SKM-1 (cell line): ENCODE measurements at regions not wholly inside any gene's neighbourhood (a gene's known extent, or its start where the extent isn't known, plus 50 kb on each side); places are given as distances from the start of the nearest gene placed in this dataset.

Experiments used
- DNase-seq: peaks from one replicate; lab custom pipeline; 2025; ENCODE audit not compliant: unreplicated experiment; lab: John Stamatoyannopoulos, UW

DNA sequence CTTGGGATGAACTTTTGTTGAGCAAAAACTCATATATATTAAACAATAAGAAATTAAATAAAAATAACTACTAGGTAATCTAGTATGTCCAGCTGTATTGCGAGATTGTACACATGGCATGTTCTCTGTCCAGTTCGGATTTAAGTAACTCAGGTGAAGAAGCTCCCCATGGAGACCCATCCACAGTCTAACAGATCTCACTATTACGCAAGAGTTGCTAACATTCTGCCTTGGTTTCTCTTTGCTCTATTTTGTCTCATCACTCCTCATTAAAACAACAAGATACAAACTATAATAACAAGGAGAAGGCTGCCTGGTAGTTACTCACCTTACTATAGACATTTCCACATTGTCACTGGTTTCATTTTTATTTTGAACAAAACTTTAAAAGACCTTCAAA, 1372.3 kb upstream of the CELF2 start:
- no peak for DNase-seq

GRCh38 chr10:9645928-9646600, 1371.6 kb upstream of the CELF2 start:
- no peak for DNase-seq

DNA sequence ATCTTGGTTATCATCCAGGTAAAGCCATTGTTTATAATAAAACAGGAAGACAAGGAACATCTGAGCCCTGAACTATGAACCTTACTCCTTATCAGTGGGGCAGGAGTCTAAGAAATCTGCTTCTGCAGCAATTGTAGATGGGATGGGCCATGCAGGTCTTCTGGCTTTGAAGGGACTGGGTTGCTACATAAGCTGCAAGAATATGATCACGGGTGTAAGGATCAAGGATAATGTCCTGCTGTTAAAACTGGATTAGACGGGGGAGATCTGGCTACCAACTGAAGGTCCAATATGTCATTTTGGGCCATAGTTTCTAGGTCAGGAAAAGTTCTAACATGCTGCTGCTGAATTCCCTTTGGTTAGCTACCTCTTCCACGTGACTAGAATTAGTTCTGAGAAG, 1363.4 kb upstream of the CELF2 start:
- no peak for DNase-seq

GRCh38 chr10:9656386-9656785, 1361.3 kb upstream of the CELF2 start:
- no peak for DNase-seq

- DNase-seq = no peak
Observed at GRCh38 chr10:9656996-9657395, 1360.7 kb upstream of the CELF2 start.

DNA sequence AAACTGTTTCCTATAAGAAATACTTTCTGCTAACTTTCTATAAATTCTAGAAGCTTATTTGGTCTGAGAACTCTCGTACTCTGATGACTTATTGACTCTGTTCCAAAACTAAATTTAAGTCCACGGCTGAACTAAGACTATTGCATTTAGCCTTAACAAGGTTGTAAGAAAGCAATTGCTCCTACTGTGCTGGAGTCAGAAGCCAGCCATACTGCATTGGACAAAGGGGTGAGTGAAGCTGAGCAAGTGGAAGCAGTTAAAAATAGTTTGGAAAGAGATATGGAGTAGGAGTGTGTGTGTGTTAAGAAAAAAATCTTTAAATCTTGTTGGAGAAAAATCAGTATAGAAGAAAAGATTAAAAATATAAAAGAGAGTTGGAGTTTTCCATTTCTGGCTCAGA, 1360.1 kb upstream of the CELF2 start:
- no peak for DNase-seq

DNA sequence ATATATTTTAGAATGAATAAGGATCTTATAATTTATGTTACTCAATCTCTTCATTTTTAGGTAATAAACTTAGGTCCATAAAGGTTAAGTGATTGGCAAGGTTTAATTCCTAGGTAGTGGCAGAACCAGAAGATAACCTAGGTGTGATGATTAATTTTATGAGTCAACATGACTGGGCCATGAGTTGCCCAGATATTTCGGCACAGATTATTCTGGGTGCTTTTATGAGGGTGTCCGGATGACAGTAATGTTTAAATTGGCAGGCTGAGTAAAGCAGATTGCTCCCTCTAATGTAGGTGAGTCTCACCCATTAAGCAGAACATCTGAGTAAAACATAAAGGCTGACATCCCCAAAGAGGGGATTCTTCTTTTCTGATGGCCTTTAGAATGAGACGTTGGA, 1349.3 kb upstream of the CELF2 start:
- no peak for DNase-seq

DNA sequence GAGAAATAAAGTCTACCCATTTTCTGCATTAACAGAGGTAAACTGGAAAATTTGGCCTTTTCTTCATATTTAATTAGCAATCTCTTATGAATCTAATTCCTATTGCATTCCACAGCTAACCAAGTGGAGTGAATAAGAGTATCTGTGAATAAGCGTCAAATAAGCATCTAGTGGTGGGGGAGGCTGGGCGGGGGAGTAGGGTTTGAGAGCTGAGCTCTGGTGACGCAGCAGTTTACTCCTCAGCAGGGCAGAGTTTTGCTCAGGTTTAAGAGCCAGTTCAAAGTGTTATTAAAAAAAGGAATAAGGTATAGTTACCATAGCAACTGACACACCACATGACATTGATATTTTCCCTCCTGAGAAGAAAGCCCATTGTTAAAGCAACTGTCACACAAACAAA, 1346.8 kb upstream of the CELF2 start:
- DNase-seq = no peak

GRCh38 chr10:9681655-9682054, 1336.0 kb upstream of the CELF2 start:
- no peak for DNase-seq

DNA sequence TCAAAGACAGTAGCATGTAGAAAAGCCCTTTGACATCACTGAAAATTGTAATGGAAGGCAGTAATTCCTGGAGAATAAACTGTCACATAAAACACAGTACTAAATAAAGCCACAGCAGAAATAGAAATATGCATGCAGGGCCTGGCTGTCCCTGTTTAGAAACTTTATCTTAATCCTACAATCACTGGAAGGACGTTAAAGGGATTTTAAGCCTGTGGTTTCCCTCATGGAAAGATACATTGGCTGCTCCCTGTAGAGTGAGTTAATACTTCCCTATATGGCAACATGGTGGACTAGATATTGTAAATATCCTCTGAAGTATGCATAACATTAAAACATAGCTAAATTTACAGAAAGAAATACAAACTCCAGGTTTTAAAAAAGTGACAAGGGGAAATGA, 1334.9 kb upstream of the CELF2 start:
- DNase-seq = no peak

GRCh38 chr10:9684186-9684585, 1333.5 kb upstream of the CELF2 start:
- no peak for DNase-seq

DNA sequence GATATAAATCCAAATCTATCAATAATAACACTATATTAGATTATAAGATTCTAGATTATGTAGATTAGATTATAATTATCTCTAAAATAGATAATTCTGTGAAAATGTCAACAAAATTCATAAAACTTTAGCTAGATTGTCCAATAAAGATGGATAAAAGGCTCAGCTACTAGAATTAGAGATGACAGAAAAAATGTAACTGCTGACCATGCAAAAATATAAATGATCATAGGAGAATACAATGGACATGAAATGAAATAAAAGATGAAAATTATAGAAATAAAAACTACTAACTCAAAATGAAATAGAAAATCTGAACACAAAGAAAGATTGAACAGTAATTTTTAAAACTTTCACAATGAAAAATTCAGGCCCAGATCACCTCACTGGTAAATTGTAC, 1332.1 kb upstream of the CELF2 start:
- DNase-seq = no peak

DNA sequence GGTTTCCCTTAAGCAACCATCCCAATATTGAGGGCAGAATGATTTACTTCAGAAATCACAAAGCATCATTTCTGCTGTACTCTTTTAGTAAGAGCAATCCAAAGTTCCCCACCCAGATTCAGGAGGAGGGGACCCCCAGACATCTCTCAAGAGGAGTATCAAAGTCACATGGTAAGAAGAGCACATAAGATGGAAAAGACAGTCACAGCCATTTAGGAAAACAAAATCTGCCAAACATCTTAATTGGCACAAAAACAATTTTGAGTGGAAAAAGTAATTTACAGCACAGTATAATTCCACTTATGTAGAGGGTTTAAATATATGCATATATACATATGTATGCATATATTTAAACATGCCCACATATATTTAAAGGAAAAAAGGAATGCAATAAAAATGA, 1329.0 kb upstream of the CELF2 start:
- no peak for DNase-seq

GRCh38 chr10:9707216-9707615, 1310.5 kb upstream of the CELF2 start:
- no peak for DNase-seq

DNA sequence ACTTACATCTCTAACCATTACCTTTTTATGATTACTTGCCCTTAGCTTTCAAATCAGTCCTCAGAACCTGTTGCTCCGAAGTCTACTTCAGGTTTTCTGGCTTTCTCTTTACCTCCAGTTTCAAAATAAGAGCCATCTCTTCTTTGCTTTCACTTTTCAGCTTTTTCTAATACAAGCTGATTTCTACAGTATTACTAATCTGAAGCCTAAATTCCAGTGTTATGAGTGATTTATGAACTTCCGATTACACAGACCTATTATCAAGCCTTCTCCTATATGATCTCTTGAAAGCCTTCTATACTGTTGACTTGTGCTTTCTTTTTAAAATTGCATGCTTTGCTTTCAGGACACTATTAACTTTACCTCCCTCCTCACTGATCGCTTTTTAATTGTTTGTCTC, 1307.8 kb upstream of the CELF2 start:
- no peak for DNase-seq

GRCh38 chr10:9712393-9712792, 1305.3 kb upstream of the CELF2 start:
- no peak for DNase-seq

- no peak for DNase-seq
Observed at GRCh38 chr10:9719246-9719645, 1298.4 kb upstream of the CELF2 start.

GRCh38 chr10:9733766-9734165, 1283.9 kb upstream of the CELF2 start:
- no peak for DNase-seq

- no peak for DNase-seq
Observed at GRCh38 chr10:9734218-9734617, 1283.5 kb upstream of the CELF2 start.

- no peak for DNase-seq
Observed at GRCh38 chr10:9735731-9736130, 1281.9 kb upstream of the CELF2 start.

GRCh38 chr10:9743639-9744038, 1274.0 kb upstream of the CELF2 start:
- DNase-seq = no peak

DNA sequence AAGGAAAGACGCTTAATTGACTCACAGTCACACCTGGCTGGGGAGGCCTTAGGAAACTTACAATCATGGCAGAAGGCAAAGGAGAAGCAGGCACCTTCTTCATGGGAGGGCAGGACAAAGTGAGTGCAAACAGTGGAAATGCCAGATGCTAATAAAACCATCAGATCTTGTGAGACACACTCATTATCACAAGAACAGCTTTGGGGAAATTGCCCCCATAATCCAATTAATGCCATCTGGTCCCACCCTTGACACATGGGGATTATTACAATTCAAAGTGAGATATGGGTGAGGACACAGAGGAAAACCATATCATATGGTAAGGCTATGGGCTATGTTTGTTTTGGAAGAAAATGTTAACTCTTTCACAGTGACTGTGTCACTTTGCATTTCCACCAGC, 1272.5 kb upstream of the CELF2 start:
- DNase-seq = no peak

- no peak for DNase-seq
Observed at GRCh38 chr10:9757176-9757575, 1260.5 kb upstream of the CELF2 start.

DNA sequence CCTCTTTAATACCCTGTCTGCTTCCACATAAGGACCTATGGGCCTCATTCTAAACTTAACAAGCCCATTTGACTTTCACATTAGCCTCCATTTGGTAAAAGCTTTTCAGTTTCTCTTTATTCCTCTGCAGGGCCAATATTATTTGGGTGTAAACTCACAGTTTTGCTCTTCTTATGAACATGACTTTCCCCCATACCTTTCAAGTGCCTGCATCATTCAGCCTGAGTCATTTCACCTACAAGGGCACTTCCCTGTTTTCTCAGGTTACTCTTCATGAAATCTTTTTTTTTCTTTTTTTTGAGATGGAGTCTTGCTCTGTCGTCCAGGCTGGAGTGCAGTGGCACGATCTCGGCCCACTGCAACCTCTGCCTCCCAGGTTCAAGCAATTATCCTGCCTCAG, 1258.1 kb upstream of the CELF2 start:
- no peak for DNase-seq
